Lower lobe of right lung (tissue), 2 donors: ENCODE measurements at regions not wholly inside any gene's neighbourhood (a gene's known extent, or its start where the extent isn't known, plus 50 kb on each side); places are given as distances from the start of the nearest gene placed in this dataset.

Experiments used
- ATAC-seq, 2 donors: fragments of 200-7000 bp; cut with Tn5 transposase; one replicate each; pipeline ENCODE4 v1.9.1; 2020 to 2022; ENCODE audit warnings: mild to moderate bottlenecking in 2 of 2, moderate library complexity in 2 of 2
- DNase-seq: peaks from one replicate; pipeline ENCODE4 v3.0.0-alpha.2; 2020
- H3K27ac ChIP-seq: fragments of 200-600 bp; one replicate; pipeline ENCODE4 v1.8.0; 2022
- H3K27me3 ChIP-seq: fragments of 200-600 bp; one replicate; pipeline ENCODE4 v1.8.0; 2022; ENCODE audit warnings: low read depth
- H3K36me3 ChIP-seq: fragments of 200-600 bp; one replicate; pipeline ENCODE4 v1.8.0; 2022; ENCODE audit warnings: mild to moderate bottlenecking
- H3K4me1 ChIP-seq: fragments of 200-600 bp; one replicate; pipeline ENCODE4 v1.8.0; 2022
- H3K4me3 ChIP-seq: fragments of 200-600 bp; one replicate; pipeline ENCODE4 v1.8.0; 2022; ENCODE audit warnings: mild to moderate bottlenecking
- H3K9me3 ChIP-seq: fragments of 200-600 bp; one replicate; pipeline ENCODE4 v1.8.0; 2022
- intact Hi-C: fragments of 100-400 bp; cut with DNase I; formaldehyde crosslinking; loops from one replicate; pipeline ENCODE4 v1.11.0; 2022
- TF ChIP-seq, protein P1 (sequence below): fragments of 200-600 bp; IDR thresholded peaks from one replicate; pipeline ENCODE4 v1.8.0; 2022; ENCODE audit warnings: antibody characterized with exemption, mild to moderate bottlenecking
- donor health status: DM: no; HTN: yes; CAD: no; lungs with severe emphysema.

DNA sequence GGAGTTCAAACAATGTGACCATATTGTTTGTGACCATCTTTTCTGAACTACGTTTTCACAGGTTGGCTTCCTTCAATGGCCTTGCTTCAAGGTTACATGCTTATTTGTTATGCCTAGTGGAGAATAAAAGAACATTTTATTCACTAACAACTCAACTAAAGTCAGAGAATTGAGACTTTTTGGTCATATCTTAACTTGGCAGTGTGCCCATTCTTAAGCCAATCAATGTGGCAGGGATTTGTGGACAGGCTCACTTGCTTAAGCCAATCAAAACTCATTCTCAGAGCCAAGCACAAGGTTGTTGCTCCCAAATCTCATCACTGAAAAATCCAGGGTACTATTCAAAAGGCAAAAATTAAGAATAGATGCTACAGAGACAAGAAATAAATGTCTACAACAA is 455.8 kb upstream of the FAT3 start:
- intact Hi-C loops: no loop called here
- ATAC-seq (no peak), DNase-seq (no peak)
- no peak overlapping the region for H3K4me3 ChIP-seq
- TF ChIP-seq, protein P1, sequence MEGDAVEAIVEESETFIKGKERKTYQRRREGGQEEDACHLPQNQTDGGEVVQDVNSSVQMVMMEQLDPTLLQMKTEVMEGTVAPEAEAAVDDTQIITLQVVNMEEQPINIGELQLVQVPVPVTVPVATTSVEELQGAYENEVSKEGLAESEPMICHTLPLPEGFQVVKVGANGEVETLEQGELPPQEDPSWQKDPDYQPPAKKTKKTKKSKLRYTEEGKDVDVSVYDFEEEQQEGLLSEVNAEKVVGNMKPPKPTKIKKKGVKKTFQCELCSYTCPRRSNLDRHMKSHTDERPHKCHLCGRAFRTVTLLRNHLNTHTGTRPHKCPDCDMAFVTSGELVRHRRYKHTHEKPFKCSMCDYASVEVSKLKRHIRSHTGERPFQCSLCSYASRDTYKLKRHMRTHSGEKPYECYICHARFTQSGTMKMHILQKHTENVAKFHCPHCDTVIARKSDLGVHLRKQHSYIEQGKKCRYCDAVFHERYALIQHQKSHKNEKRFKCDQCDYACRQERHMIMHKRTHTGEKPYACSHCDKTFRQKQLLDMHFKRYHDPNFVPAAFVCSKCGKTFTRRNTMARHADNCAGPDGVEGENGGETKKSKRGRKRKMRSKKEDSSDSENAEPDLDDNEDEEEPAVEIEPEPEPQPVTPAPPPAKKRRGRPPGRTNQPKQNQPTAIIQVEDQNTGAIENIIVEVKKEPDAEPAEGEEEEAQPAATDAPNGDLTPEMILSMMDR: no peak
- no peaks in the 10 kb centered on the region for H3K4me1 ChIP-seq
- H3K9me3 ChIP-seq: no peaks in the 10 kb centered on the region
- no peaks in the 10 kb centered on the region for H3K36me3 ChIP-seq
- H3K27ac ChIP-seq: no peak overlapping the region
- H3K27me3 ChIP-seq: no peaks in the 10 kb centered on the region

DNA sequence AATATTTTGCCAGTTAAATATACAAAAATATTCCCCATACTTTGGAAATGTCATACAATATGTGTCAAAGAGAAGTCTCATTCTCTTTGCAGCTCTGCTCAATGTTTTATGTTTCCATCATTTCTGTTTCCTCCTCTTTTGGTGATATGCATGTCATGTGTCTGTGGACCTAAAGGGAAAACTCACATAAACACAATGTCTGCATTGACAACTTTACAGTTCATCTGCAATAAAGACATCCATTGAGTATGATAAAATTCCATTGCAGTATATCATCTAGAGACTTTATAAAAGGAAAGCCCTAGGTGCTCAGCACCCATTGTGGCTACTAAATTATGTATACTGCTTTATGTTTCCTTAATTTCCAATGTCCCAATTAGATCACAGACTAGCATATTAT is 461.3 kb upstream of the FAT3 start:
- intact Hi-C loops: no loop called here
- H3K9me3 ChIP-seq: no peaks in the 10 kb centered on the region
- no peak overlapping the region for H3K27ac ChIP-seq
- ATAC-seq (no peak), DNase-seq (no peak)
- no peaks in the 10 kb centered on the region for H3K27me3 ChIP-seq
- H3K4me1 ChIP-seq: no peaks in the 10 kb centered on the region
- no peak overlapping the region for H3K4me3 ChIP-seq
- no peaks in the 10 kb centered on the region for H3K36me3 ChIP-seq
- TF ChIP-seq, protein P1: no peak

DNA sequence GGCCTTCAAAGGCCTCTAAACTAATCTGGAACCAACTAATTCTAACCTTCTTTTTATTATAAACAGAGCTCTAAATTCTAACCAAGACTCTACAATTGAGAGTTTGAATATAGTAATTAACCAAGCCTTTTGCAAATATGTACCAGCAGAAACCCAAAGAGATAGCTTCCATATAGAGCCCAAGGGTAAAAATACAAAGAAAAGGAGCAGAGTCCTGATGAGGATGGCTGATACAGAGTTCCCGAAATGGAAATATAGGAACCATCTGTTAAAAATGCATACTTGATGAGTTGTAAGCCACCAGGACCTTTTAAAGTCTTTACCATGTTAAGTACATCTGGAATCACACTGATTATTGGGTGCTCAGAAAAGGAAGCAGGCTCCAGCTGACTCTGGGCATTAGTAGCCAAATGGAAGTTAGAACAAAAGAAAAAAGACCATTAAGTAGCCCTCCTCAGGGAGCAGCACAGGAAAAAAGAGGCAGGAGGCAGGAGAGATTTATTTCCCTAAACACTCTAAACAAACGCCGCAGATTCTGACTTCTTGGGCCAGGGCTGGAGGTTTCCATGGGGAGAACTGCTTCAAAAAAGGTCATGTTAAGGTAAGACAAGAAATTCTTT is 463.1 kb upstream of the FAT3 start:
- Histone ChIP-seq H3K9me3 (no peaks in the 10 kb centered on the region), H3K4me3 (no peak overlapping the region), H3K27me3 (no peaks in the 10 kb centered on the region), H3K36me3 (no peaks in the 10 kb centered on the region), H3K27ac (no peak overlapping the region), H3K4me1 (no peaks in the 10 kb centered on the region)
- intact Hi-C loops: no loop called here
- ATAC-seq: no peak
- no peak for DNase-seq
- TF ChIP-seq, protein P1: no peak

DNA sequence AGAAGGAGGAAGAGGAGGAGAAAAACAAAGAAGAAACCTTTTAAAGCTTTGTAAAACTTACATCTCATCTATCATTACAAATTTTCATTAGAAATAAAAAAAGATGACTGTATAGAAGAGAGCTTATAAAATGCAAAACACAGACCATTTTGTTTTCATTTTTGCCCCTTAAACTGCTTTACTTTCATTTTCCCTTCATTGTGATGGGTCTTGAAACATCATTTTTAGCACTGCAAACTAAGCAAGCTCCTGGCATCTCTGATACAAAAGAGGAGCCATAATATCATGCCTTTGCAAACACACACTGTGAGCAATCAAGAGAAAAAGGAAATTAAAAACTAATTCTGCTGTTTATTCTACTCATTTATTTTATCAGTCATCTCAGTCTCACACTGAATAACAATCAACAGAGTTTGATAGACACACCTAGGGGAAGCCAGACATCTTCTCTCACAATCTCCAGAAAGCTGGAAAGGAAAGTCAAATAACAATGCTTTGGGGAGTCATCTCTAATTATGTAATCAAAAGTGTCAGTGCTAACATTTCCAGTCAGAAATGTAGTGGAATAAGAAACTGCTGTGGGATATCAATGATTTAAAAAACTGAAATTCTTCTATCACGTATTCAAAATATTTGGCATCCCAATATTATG is 467.7 kb upstream of the FAT3 start:
- TF ChIP-seq, protein P1: no peak

DNA sequence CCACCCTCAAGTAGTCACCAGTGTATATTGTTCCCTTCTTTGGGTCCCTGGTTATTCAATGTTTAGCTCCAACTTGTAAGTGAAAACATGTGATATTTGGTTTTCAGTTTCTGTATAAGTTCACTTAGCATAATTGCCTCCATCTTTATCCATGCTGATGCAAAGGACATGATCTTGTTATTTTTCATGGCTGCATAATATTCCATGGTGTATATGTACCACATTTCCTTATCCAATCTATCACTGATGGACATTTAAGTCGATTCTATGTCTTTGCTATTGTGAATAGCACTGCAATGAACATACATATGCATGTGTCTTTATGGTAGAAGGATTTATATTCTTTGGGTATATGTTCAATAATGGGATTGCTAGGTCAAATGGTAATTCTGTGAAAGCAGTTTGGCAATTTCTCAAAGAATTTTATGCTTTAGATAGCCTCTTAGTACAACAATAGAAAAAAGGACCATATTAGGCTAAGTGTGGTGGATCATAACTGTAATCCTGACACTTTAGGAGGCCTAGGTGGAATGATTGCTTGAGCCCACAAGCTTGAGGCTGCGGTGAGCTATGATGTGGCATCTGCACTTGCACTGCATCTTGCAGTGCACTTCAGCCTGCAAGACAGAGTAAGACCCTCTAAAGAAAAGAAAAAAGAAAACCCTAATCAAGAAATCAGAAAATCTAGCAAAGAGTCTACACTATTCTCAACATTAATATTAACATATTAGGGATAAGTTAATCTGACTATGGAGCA is 468.5 kb upstream of the FAT3 start:
- Histone ChIP-seq H3K4me1 (no peaks in the 10 kb centered on the region), H3K27ac (no peak overlapping the region), H3K4me3 (no peak overlapping the region), H3K9me3 (no peaks in the 10 kb centered on the region), H3K36me3 (no peaks in the 10 kb centered on the region), H3K27me3 (no peaks in the 10 kb centered on the region)
- no peak for ATAC-seq
- no peak for DNase-seq
- intact Hi-C loops: no loop called here
- TF ChIP-seq, protein P1: no peak

More for the DNA sequence above, 467.7 kb upstream of the FAT3 start:
- H3K27ac ChIP-seq: no peak overlapping the region
- no peak overlapping the region for H3K4me3 ChIP-seq
- no peaks in the 10 kb centered on the region for H3K36me3 ChIP-seq
- DNase-seq: no peak
- no peaks in the 10 kb centered on the region for H3K4me1 ChIP-seq
- ATAC-seq: no peak
- no peaks in the 10 kb centered on the region for H3K9me3 ChIP-seq
- no peaks in the 10 kb centered on the region for H3K27me3 ChIP-seq
- intact Hi-C loops: no loop called here
